ENCODE measurements at regions not wholly inside any gene's neighbourhood (a gene's known extent, or its start where the extent isn't known, plus 50 kb on each side); places are given as distances from the start of the nearest gene placed in this dataset.
"Not testable (repeated sequence)": the region's sequence is repeated elsewhere in the genome, so short reads cannot be mapped to it uniquely, and the experiment has no call there.

GRCh38 chr5:28947865-28948264 is 1909.5 kb upstream of the CDH9 start:
- CTCF ChIA-PET: no interaction called here
- Histone ChIP-seq H3K79me2 (ENCODE audit: insufficient read depth) (no peaks in the 10 kb centered on the region), H3K4me3 (ENCODE audit: low read depth in 2 of 2, low read length in 1 of 2) (no peak overlapping the region), H3K9me3 (no peaks in the 10 kb centered on the region), H3K36me3 (replicated peaks in 1 of 2; ENCODE audit: control insufficient read depth in 1 of 2, insufficient read depth in 2 of 2, low read length in 1 of 2) (no peaks in the 10 kb centered on the region), H2AFZ (ENCODE audit: low read depth) (no peak overlapping the region), H4K20me1 (ENCODE audit: insufficient read depth) (no peaks in the 10 kb centered on the region), H3K27ac (ENCODE audit: low read depth in 2 of 2, low read length in 1 of 2) (no peak overlapping the region), H3K27me3 (ENCODE audit: insufficient read depth) (no peaks in the 10 kb centered on the region), H3K4me1 (ENCODE audit: control insufficient read depth in 1 of 2, insufficient read depth in 2 of 2, low read depth in 1 of 2, low read length in 1 of 2) (no peaks in the 10 kb centered on the region), H3K4me2 (no peak overlapping the region), H3K9me2 (no peaks in the 10 kb centered on the region), H3F3A (replicated peaks; ENCODE audit: insufficient read depth) (no peaks in the 10 kb centered on the region), H3K9ac (no peak overlapping the region)
- WGBS (ENCODE audit: low lambda C conversion rate): 8% methylated on average over 2 of the region's 2 CpGs
- TF ChIP-seq RCOR1 (IDR thresholded peaks at IDR 0.05; ENCODE audit: low read length) (no peak), IRF3 (IDR thresholded peaks at IDR 0.05; ENCODE audit: low read depth, low read length) (no peak), GABPA (IDR thresholded peaks at IDR 0.05; ENCODE audit: low read depth) (no peak), GATA2 (CRISPR knock-in tag; IDR thresholded peaks at IDR 0.05) (no peak), MAX (IDR thresholded peaks at IDR 0.05; ENCODE audit: low read depth) (no peak), FOXM1 (IDR thresholded peaks at IDR 0.05; ENCODE audit: low read depth) (no peak), RXRA (IDR thresholded peaks at IDR 0.05; ENCODE audit: borderline replicate concordance, low read depth) (no peak), TEAD4 (IDR thresholded peaks at IDR 0.05; ENCODE audit: borderline replicate concordance, insufficient read depth) (no peak), JUND (IDR thresholded peaks at IDR 0.05) (no peak), FOXJ3 (CRISPR knock-in tag; IDR thresholded peaks at IDR 0.05) (no peak), RFX5 (IDR thresholded peaks at IDR 0.05; ENCODE audit: low read length) (no peak), USF2 (IDR thresholded peaks at IDR 0.05; ENCODE audit: borderline replicate concordance, low read depth, low read length) (no peak), TAF1 (IDR thresholded peaks at IDR 0.05; ENCODE audit: borderline replicate concordance, low read depth, low read length) (no peak), EP300 (IDR thresholded peaks at IDR 0.05; ENCODE audit: borderline replicate concordance in 1 of 2, low read depth in 1 of 2, low read length in 1 of 2) (no peak), SMC3 (IDR thresholded peaks at IDR 0.05; ENCODE audit: low read depth, low read length) (no peak), ELF1 (IDR thresholded peaks at IDR 0.05) (no peak), RAD21 (IDR thresholded peaks at IDR 0.05; ENCODE audit: low read length) (no peak)
- no peak for DNase-seq
- POLR2A ChIA-PET: no interaction called here

- TF ChIP-seq EP300 (IDR thresholded peaks at IDR 0.05; ENCODE audit: borderline replicate concordance in 1 of 2, low read depth in 1 of 2, low read length in 1 of 2) (no peak), POLR2AphosphoS5 (IDR thresholded peaks at IDR 0.05; ENCODE audit: low read depth, low read length) (no peak), JUND (IDR thresholded peaks at IDR 0.05) (no peak), FOXM1 (IDR thresholded peaks at IDR 0.05; ENCODE audit: low read depth) (no peak), PBX3 (IDR thresholded peaks at IDR 0.05) (no peak), SIN3A (IDR thresholded peaks at IDR 0.05; ENCODE audit: borderline replicate concordance, low read depth, low read length) (no peak)
- no peak overlapping the region for H3K4me2 ChIP-seq
- H3K4me3 ChIP-seq (ENCODE audit: low read depth in 2 of 2, low read length in 1 of 2): no peak overlapping the region
- H3K9me2 ChIP-seq: no peaks in the 10 kb centered on the region
- no peaks in the 10 kb centered on the region for H4K20me1 ChIP-seq (ENCODE audit: insufficient read depth)
- no peaks in the 10 kb centered on the region for H3K9me3 ChIP-seq
- no peak overlapping the region for H3K9ac ChIP-seq
- no peaks in the 10 kb centered on the region for H3K79me2 ChIP-seq (ENCODE audit: insufficient read depth)
- POLR2A ChIA-PET: no interaction called here
- no peak for DNase-seq
- H2AFZ ChIP-seq (ENCODE audit: low read depth): no peak overlapping the region
- H3K4me1 ChIP-seq (ENCODE audit: control insufficient read depth in 1 of 2, insufficient read depth in 2 of 2, low read depth in 1 of 2, low read length in 1 of 2): no peaks in the 10 kb centered on the region
- H3K27me3 ChIP-seq (ENCODE audit: insufficient read depth): no peaks in the 10 kb centered on the region
- H3K27ac ChIP-seq (ENCODE audit: low read depth in 2 of 2, low read length in 1 of 2): no peak overlapping the region
- H3F3A ChIP-seq (replicated peaks; ENCODE audit: insufficient read depth): no peaks in the 10 kb centered on the region
- H3K36me3 ChIP-seq (replicated peaks in 1 of 2; ENCODE audit: control insufficient read depth in 1 of 2, insufficient read depth in 2 of 2, low read length in 1 of 2): no peaks in the 10 kb centered on the region
- CTCF ChIA-PET: no interaction called here
These were observed 1907.5 kb upstream of the CDH9 start for GRCh38 chr5:28945859-28946258.

- H3K4me2 ChIP-seq; H3K79me2 ChIP-seq (ENCODE audit: insufficient read depth); H3K9me2 ChIP-seq; DNase-seq; H3K9ac ChIP-seq; H3K9me3 ChIP-seq; CTCF ChIA-PET; POLR2A ChIA-PET; H3F3A ChIP-seq (replicated peaks; ENCODE audit: insufficient read depth); H3K27me3 ChIP-seq (ENCODE audit: insufficient read depth); H3K4me1 ChIP-seq (ENCODE audit: control insufficient read depth in 1 of 2, insufficient read depth in 2 of 2, low read depth in 1 of 2, low read length in 1 of 2); H2AFZ ChIP-seq (ENCODE audit: low read depth); H3K27ac ChIP-seq (ENCODE audit: low read depth in 2 of 2, low read length in 1 of 2); H4K20me1 ChIP-seq (ENCODE audit: insufficient read depth); H3K36me3 ChIP-seq (replicated peaks in 1 of 2; ENCODE audit: control insufficient read depth in 1 of 2, insufficient read depth in 2 of 2, low read length in 1 of 2); H3K4me3 ChIP-seq (ENCODE audit: low read depth in 2 of 2, low read length in 1 of 2): not testable (repeated sequence)
- WGBS (ENCODE audit: low lambda C conversion rate): 33% methylated on average over 5 of the region's 24 CpGs
These were observed 1891.0 kb upstream of the CDH9 start for GRCh38 chr5:28929366-28929765.

Measured in SK-N-SH (cell line).